Right lobe of liver (tissue), 4 donors: ENCODE measurements at regions not wholly inside any gene's neighbourhood (a gene's known extent, or its start where the extent isn't known, plus 50 kb on each side); places are given as distances from the start of the nearest gene placed in this dataset.

Experiments
- CTCF ChIP-seq, 4 donors: fragments of 200-600 bp in 3 of 4; fragments of 450-650 bp in 1 of 4; IDR thresholded peaks; one replicate each; pipeline versions ENCODE4 v1.5.1 to v1.8.0; 2016 to 2022; ENCODE audit warnings: antibody characterized with exemption in 4 of 4, mild to moderate bottlenecking in 2 of 4
- POLR2A ChIP-seq: fragments of 450-650 bp; IDR thresholded peaks from one replicate; pipeline ENCODE4 v1.6.1; 2017; ENCODE audit warnings: antibody characterized with exemption, mild to moderate bottlenecking
- donor health status: DM: no; HTN: no; CAD: no.
- donor health status: DM: no; HTN: no; CAD: no.
- donor health status: DM: no; HTN: yes; CAD: no.

- no peak for TF ChIP-seq CTCF (IDR thresholded peaks at IDR 0.05)
- TF ChIP-seq POLR2A, result no peak
Measured at GRCh38 chr9:89958086-89958485, 353.3 kb downstream of the GADD45G start.
